HG03432 (cell line): ENCODE measurements at regions not wholly inside any gene's neighbourhood (a gene's known extent, or its start where the extent isn't known, plus 50 kb on each side); places are given as distances from the start of the nearest gene placed in this dataset.
"Not testable (repeated sequence)": the region's sequence is repeated elsewhere in the genome, so short reads cannot be mapped to it uniquely, and the experiment has no call there.

ENCODE experiments used
- ATAC-seq: cut with Tn5 transposase; IDR thresholded peaks from one replicate; pipeline ENCODE4 v1.9.1; 2021; ENCODE audit warnings: mild to moderate bottlenecking, moderate library complexity; ENCODE audit not compliant: unreplicated experiment

GRCh38 chr5:106510321-106510720, 1160.4 kb downstream of the EFNA5 start:
- no peak for ATAC-seq

GRCh38 chr5:106508894-106509293, 1161.8 kb downstream of the EFNA5 start:
- ATAC-seq: no peak

- ATAC-seq: no peak
These were observed 1176.8 kb downstream of the EFNA5 start for GRCh38 chr5:106493910-106494309.

- ATAC-seq: no peak
These were observed 1181.7 kb downstream of the EFNA5 start for GRCh38 chr5:106489004-106489403.

GRCh38 chr5:106488407-106488806, 1182.3 kb downstream of the EFNA5 start:
- ATAC-seq: no peak

- no peak for ATAC-seq
These were observed 1189.4 kb downstream of the EFNA5 start for GRCh38 chr5:106481374-106481773.

GRCh38 chr5:106476630-106477029, 1194.1 kb downstream of the EFNA5 start:
- ATAC-seq: no peak

- no peak for ATAC-seq
These were observed 1196.7 kb downstream of the EFNA5 start for GRCh38 chr5:106474066-106474465.

- no peak for ATAC-seq
These were observed 1211.2 kb downstream of the EFNA5 start for GRCh38 chr5:106459541-106459940.

- no peak for ATAC-seq
These were observed 1215.9 kb downstream of the EFNA5 start for GRCh38 chr5:106454651-106455415.

- no peak for ATAC-seq
These were observed 1216.7 kb downstream of the EFNA5 start for GRCh38 chr5:106454050-106454449.

- no peak for ATAC-seq
These were observed 1218.7 kb downstream of the EFNA5 start for GRCh38 chr5:106451998-106452397.

- ATAC-seq: no peak
These were observed 1227.0 kb downstream of the EFNA5 start for GRCh38 chr5:106443746-106444145.

GRCh38 chr5:106435185-106435584, 1235.6 kb downstream of the EFNA5 start:
- ATAC-seq: no peak

- ATAC-seq: not testable (repeated sequence)
These were observed 1240.0 kb downstream of the EFNA5 start for GRCh38 chr5:106430733-106431132.

GRCh38 chr5:106423109-106423897, 1247.4 kb downstream of the EFNA5 start:
- ATAC-seq: peak; percentile 85

GRCh38 chr5:106420102-106420501, 1250.6 kb downstream of the EFNA5 start:
- ATAC-seq: no peak

GRCh38 chr5:106418196-106418595, 1252.5 kb downstream of the EFNA5 start:
- no peak for ATAC-seq

GRCh38 chr5:106417566-106417965, 1253.2 kb downstream of the EFNA5 start:
- ATAC-seq: no peak

- no peak for ATAC-seq
These were observed 1253.6 kb downstream of the EFNA5 start for GRCh38 chr5:106417163-106417562.

- no peak for ATAC-seq
These were observed 1255.2 kb downstream of the EFNA5 start for GRCh38 chr5:106415541-106415940.

GRCh38 chr5:106414342-106414741, 1256.4 kb downstream of the EFNA5 start:
- no peak for ATAC-seq
